SH-SY5Y (cell line): ENCODE measurements at regions not wholly inside any gene's neighbourhood (a gene's known extent, or its start where the extent isn't known, plus 50 kb on each side); places are given as distances from the start of the nearest gene placed in this dataset.

Source experiments
- GATA2 ChIP-seq: IDR thresholded peaks from 2 replicates; pipeline ENCODE4 v1.6.1; 2011; ENCODE audit warnings: mild to moderate bottlenecking, low read depth, low read length
- GATA3 ChIP-seq: IDR thresholded peaks from 2 replicates; pipeline ENCODE4 v1.6.1; 2011; ENCODE audit warnings: low read depth, mild to moderate bottlenecking, low read length, moderate library complexity

- no peak for TF ChIP-seq GATA2
- TF ChIP-seq GATA3, result no peak
These were observed 268.4 kb upstream of the USP24 start for GRCh38 chr1:55483523-55483922.

GRCh38 chr1:55481634-55482033 is 266.5 kb upstream of the USP24 start:
- TF ChIP-seq GATA2 (no peak), GATA3 (no peak)

- TF ChIP-seq GATA2 (no peak), GATA3 (no peak)
These were observed 265.0 kb upstream of the USP24 start for GRCh38 chr1:55480029-55480795.

- TF ChIP-seq GATA2, result no peak
- TF ChIP-seq GATA3, result no peak
These were observed 263.6 kb upstream of the USP24 start for GRCh38 chr1:55478742-55479141.

- no peak for TF ChIP-seq GATA3
- TF ChIP-seq GATA2, result no peak
These were observed 262.8 kb upstream of the USP24 start for GRCh38 chr1:55477953-55478352.

GRCh38 chr1:55476445-55477015 is 261.4 kb upstream of the USP24 start:
- TF ChIP-seq GATA3 (no peak), GATA2 (no peak)

- TF ChIP-seq GATA3, result no peak
These were observed 259.1 kb upstream of the USP24 start for GRCh38 chr1:55474168-55474786.

- TF ChIP-seq GATA3 (no peak), GATA2 (no peak)
These were observed 258.5 kb upstream of the USP24 start for GRCh38 chr1:55473661-55474060.

- no peak for TF ChIP-seq GATA3
- no peak for TF ChIP-seq GATA2
These were observed 257.6 kb upstream of the USP24 start for GRCh38 chr1:55472784-55473183.

GRCh38 chr1:55472115-55472514 is 257.0 kb upstream of the USP24 start:
- TF ChIP-seq GATA2 (no peak), GATA3 (no peak)

GRCh38 chr1:55468142-55468795 is 253.1 kb upstream of the USP24 start:
- TF ChIP-seq GATA2, result no peak
- TF ChIP-seq GATA3, result no peak

GRCh38 chr1:55466921-55467320 is 251.8 kb upstream of the USP24 start:
- TF ChIP-seq GATA2, result no peak
- TF ChIP-seq GATA3, result no peak

- TF ChIP-seq GATA2 (no peak), GATA3 (no peak)
These were observed 251.2 kb upstream of the USP24 start for GRCh38 chr1:55466373-55466772.

GRCh38 chr1:55464550-55464949 is 249.4 kb upstream of the USP24 start:
- TF ChIP-seq GATA2 (no peak), GATA3 (no peak)
